ENCODE measurements at regions not wholly inside any gene's neighbourhood (a gene's known extent, or its start where the extent isn't known, plus 50 kb on each side); places are given as distances from the start of the nearest gene placed in this dataset.
"Not testable (repeated sequence)": the region's sequence is repeated elsewhere in the genome, so short reads cannot be mapped to it uniquely, and the experiment has no call there.

DNA sequence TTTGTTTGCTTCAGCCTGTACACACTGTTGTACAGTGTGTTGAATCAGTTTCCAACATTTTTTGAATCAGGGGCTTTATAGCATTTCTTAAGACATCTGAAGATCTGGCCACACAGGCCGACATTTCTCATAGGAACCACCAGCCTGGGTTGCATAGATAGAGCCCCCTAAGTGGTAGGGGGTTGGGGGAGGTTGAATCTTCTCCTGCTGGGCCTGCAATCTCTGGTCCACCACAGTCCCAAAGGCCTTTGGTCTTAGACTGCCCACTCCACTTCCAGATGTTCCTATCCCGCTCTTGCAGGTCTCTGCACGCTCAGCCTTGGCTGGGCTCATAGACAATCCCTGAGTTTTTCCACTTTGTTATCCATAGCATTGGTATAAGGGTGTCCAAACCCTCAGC is 75.4 kb upstream of the HABP2 start:
- DNase-seq (ENCODE audit: insufficient read length, low spot score) (no peak), FAIRE-seq (no peak)
- TF ChIP-seq SPI1 (IDR thresholded peaks at IDR 0.05; ENCODE audit: low read depth, low read length) (no peak), POLR2AphosphoS5 (IDR thresholded peaks at IDR 0.05; ENCODE audit: low read depth, low read length) (no peak), TAF1 (IDR thresholded peaks at IDR 0.05; ENCODE audit: low read depth, low read length) (no peak), POU2F2 (IDR thresholded peaks at IDR 0.05; ENCODE audit: low read depth, low read length) (no peak), PAX5 (IDR thresholded peaks at IDR 0.05; ENCODE audit: insufficient read depth, low read length, severe bottlenecking) (no peak), POLR2A (IDR thresholded peaks at IDR 0.05; ENCODE audit: low read depth, low read length) (no peak)

DNA sequence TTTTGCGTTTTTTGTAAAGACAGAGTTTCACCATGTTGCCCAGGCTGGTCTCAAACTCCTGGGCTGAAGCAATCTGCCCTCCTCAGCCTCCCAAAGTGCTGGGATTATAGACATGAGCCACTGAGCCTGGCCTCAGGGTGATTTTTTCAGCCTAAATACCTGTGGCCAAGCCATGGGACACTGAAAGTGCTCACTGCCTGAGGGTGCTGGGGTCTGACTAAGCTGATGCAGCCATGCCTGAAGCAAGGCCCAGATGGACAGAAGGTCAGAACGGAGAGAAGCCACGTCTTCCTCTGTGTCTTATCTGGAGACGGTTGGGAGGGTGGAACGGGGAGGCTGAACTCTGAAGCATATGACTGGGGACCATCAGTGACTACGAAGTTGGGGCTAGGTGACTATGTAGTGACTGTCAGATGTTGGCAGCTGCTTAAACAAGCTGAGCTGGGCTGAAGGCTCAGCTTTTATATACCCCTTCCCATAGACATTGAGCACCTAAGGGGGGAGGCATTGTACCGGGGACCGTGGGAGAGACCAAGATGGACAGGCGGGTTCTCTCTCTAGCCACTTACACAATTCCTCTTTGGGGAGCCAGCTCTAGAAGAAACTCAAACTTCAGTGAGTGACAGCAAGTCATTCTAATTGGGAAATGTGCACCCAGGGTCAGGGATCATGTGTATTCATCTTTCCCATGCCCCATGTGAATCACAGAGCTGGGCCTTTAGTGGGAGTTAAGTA is 73.3 kb upstream of the HABP2 start:
- DNase-seq (ENCODE audit: insufficient read length, low spot score): no peak

GRCh38 chr10:113480081-113480360 is 72.8 kb upstream of the HABP2 start:
- DNase-seq (ENCODE audit: insufficient read length, low spot score) (no peak), FAIRE-seq (no peak)
- TF ChIP-seq POU2F2 (IDR thresholded peaks at IDR 0.05; ENCODE audit: low read depth, low read length) (no peak), PAX5 (IDR thresholded peaks at IDR 0.05; ENCODE audit: insufficient read depth, low read length, severe bottlenecking) (no peak), POLR2A (IDR thresholded peaks at IDR 0.05; ENCODE audit: low read depth, low read length) (no peak), SPI1 (IDR thresholded peaks at IDR 0.05; ENCODE audit: low read depth, low read length) (no peak), POLR2AphosphoS5 (IDR thresholded peaks at IDR 0.05; ENCODE audit: low read depth, low read length) (no peak), TAF1 (IDR thresholded peaks at IDR 0.05; ENCODE audit: low read depth, low read length) (no peak)

More for the DNA sequence above, 73.3 kb upstream of the HABP2 start:
- no peak for FAIRE-seq
- TF ChIP-seq POU2F2 (IDR thresholded peaks at IDR 0.05; ENCODE audit: low read depth, low read length) (no peak), TAF1 (IDR thresholded peaks at IDR 0.05; ENCODE audit: low read depth, low read length) (no peak), PAX5 (IDR thresholded peaks at IDR 0.05; ENCODE audit: insufficient read depth, low read length, severe bottlenecking) (no peak), POLR2A (IDR thresholded peaks at IDR 0.05; ENCODE audit: low read depth, low read length) (no peak), POLR2AphosphoS5 (IDR thresholded peaks at IDR 0.05; ENCODE audit: low read depth, low read length) (no peak), SPI1 (IDR thresholded peaks at IDR 0.05; ENCODE audit: low read depth, low read length) (no peak)

DNA sequence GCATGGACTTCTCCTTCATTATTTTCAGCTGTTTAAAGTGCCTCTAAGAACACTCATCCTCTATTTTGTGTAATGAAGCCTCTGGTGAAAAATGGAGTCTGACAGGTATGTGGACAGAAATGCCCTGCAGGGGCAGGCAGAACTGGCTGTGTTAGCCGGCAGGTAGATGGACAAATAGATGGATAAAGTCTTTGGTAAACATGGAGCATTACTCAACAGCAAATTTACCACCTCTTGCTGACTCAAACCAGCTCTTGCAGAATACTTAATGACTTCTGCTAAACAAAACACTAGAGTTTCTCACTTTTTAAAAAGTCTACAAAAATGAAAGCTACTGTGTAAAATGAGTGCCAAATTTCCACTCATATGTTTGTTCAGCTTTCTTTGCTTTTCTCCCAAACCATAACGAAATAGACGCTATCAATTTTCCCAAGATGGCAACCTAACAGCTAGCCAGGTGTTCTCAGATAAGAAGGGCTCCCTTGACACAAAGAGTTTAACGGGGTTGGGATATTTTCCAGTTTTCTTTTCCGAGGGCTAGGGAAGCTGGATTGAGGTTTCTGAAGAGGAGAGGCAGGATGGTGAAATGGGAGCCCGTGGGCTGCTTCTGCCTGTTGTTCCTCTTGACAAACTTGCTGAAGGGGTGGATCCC is 71.9 kb upstream of the HABP2 start:
- FAIRE-seq (no peak), DNase-seq (ENCODE audit: insufficient read length, low spot score) (no peak)
- TF ChIP-seq TAF1 (IDR thresholded peaks at IDR 0.05; ENCODE audit: low read depth, low read length) (no peak), POLR2AphosphoS5 (IDR thresholded peaks at IDR 0.05; ENCODE audit: low read depth, low read length) (no peak), PAX5 (IDR thresholded peaks at IDR 0.05; ENCODE audit: insufficient read depth, low read length, severe bottlenecking) (no peak), POLR2A (IDR thresholded peaks at IDR 0.05; ENCODE audit: low read depth, low read length) (no peak), POU2F2 (IDR thresholded peaks at IDR 0.05; ENCODE audit: low read depth, low read length) (no peak), SPI1 (IDR thresholded peaks at IDR 0.05; ENCODE audit: low read depth, low read length) (no peak)

- no peak for DNase-seq (ENCODE audit: insufficient read length, low spot score)
- TF ChIP-seq TAF1 (IDR thresholded peaks at IDR 0.05; ENCODE audit: low read depth, low read length): no peak
- no peak for TF ChIP-seq PAX5 (IDR thresholded peaks at IDR 0.05; ENCODE audit: insufficient read depth, low read length, severe bottlenecking)
- no peak for TF ChIP-seq POLR2A (IDR thresholded peaks at IDR 0.05; ENCODE audit: low read depth, low read length)
- TF ChIP-seq POU2F2 (IDR thresholded peaks at IDR 0.05; ENCODE audit: low read depth, low read length): no peak
- TF ChIP-seq POLR2AphosphoS5 (IDR thresholded peaks at IDR 0.05; ENCODE audit: low read depth, low read length): no peak
- TF ChIP-seq SPI1 (IDR thresholded peaks at IDR 0.05; ENCODE audit: low read depth, low read length): no peak
- FAIRE-seq: no peak
Measured at GRCh38 chr10:113484487-113484886, 68.4 kb upstream of the HABP2 start.

DNA sequence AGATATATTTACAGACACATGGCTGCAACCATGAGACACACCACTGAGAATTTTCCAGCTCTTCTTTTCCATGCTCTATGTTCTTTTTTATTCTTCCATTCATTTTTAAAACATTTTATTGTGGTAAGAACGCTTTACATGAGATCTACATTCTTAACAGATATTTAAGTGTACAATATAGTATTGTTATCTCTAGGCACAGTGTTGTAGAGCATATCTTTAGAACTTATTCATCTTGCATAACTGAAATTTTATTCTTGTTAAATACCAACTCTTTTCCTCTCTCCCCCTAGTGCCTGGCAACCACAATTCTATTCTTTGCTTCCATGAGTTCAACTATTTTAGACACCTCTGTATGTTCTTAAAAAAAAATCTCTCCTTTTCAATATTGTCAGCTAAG is 67.1 kb upstream of the HABP2 start:
- TF ChIP-seq PAX5 (IDR thresholded peaks at IDR 0.05; ENCODE audit: insufficient read depth, low read length, severe bottlenecking): no peak
- FAIRE-seq (no peak), DNase-seq (ENCODE audit: insufficient read length, low spot score) (no peak)

GRCh38 chr10:113486531-113486930 is 66.3 kb upstream of the HABP2 start:
- DNase-seq (ENCODE audit: insufficient read length, low spot score) (no peak), FAIRE-seq (no peak)
- TF ChIP-seq POLR2AphosphoS5 (IDR thresholded peaks at IDR 0.05; ENCODE audit: low read depth, low read length) (no peak), SPI1 (IDR thresholded peaks at IDR 0.05; ENCODE audit: low read depth, low read length) (no peak), TAF1 (IDR thresholded peaks at IDR 0.05; ENCODE audit: low read depth, low read length) (no peak), PAX5 (IDR thresholded peaks at IDR 0.05; ENCODE audit: insufficient read depth, low read length, severe bottlenecking) (no peak), POLR2A (IDR thresholded peaks at IDR 0.05; ENCODE audit: low read depth, low read length) (no peak), POU2F2 (IDR thresholded peaks at IDR 0.05; ENCODE audit: low read depth, low read length) (no peak)

- no peak for FAIRE-seq
- no peak for TF ChIP-seq POLR2A (IDR thresholded peaks at IDR 0.05; ENCODE audit: low read depth, low read length)
- TF ChIP-seq SPI1 (IDR thresholded peaks at IDR 0.05; ENCODE audit: low read depth, low read length): no peak
- TF ChIP-seq TAF1 (IDR thresholded peaks at IDR 0.05; ENCODE audit: low read depth, low read length): no peak
- TF ChIP-seq POLR2AphosphoS5 (IDR thresholded peaks at IDR 0.05; ENCODE audit: low read depth, low read length): no peak
- no peak for TF ChIP-seq POU2F2 (IDR thresholded peaks at IDR 0.05; ENCODE audit: low read depth, low read length)
- no peak for TF ChIP-seq PAX5 (IDR thresholded peaks at IDR 0.05; ENCODE audit: insufficient read depth, low read length, severe bottlenecking)
Measured at GRCh38 chr10:113487154-113487553, 65.7 kb upstream of the HABP2 start.

GRCh38 chr10:113488186-113488585 is 64.7 kb upstream of the HABP2 start:
- no peak for DNase-seq (ENCODE audit: insufficient read length, low spot score)
- no peak for FAIRE-seq
- no peak for TF ChIP-seq PAX5 (IDR thresholded peaks at IDR 0.05; ENCODE audit: insufficient read depth, low read length, severe bottlenecking)
- no peak for TF ChIP-seq POLR2AphosphoS5 (IDR thresholded peaks at IDR 0.05; ENCODE audit: low read depth, low read length)
- no peak for TF ChIP-seq SPI1 (IDR thresholded peaks at IDR 0.05; ENCODE audit: low read depth, low read length)
- no peak for TF ChIP-seq POLR2A (IDR thresholded peaks at IDR 0.05; ENCODE audit: low read depth, low read length)

More at GRCh38 chr10:113487154-113487553, 65.7 kb upstream of the HABP2 start:
- no peak for DNase-seq (ENCODE audit: insufficient read length, low spot score)

DNA sequence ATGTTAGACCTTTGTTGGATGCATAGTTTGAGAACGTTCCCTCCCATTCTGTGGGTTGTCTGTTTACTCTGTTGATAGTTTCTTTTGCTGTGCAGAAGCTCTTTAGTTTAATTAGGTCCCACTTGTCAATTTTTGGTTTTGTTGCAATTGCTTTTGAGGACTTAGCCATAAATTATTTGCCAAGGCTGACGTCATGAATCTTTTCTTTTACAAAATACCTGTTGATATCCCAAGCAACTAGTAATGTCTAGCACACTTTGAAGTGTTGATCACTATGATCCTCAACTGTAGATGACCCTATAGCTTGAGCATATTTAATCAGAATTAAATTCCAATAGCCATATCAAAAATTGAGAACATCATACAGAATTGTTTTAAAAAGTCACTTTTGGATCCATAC is 63.3 kb upstream of the HABP2 start:
- DNase-seq (ENCODE audit: insufficient read length, low spot score); FAIRE-seq: not testable (repeated sequence)

Data from GM12891 (cell line).